ENCODE measurements at regions not wholly inside any gene's neighbourhood (a gene's known extent, or its start where the extent isn't known, plus 50 kb on each side); places are given as distances from the start of the nearest gene placed in this dataset.

- TF ChIP-seq, protein P1, sequence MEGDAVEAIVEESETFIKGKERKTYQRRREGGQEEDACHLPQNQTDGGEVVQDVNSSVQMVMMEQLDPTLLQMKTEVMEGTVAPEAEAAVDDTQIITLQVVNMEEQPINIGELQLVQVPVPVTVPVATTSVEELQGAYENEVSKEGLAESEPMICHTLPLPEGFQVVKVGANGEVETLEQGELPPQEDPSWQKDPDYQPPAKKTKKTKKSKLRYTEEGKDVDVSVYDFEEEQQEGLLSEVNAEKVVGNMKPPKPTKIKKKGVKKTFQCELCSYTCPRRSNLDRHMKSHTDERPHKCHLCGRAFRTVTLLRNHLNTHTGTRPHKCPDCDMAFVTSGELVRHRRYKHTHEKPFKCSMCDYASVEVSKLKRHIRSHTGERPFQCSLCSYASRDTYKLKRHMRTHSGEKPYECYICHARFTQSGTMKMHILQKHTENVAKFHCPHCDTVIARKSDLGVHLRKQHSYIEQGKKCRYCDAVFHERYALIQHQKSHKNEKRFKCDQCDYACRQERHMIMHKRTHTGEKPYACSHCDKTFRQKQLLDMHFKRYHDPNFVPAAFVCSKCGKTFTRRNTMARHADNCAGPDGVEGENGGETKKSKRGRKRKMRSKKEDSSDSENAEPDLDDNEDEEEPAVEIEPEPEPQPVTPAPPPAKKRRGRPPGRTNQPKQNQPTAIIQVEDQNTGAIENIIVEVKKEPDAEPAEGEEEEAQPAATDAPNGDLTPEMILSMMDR (conservative IDR thresholded peaks at IDR 0.05) = no peak
- TF ChIP-seq ZFX (IDR thresholded peaks at IDR 0.05) = no peak
Measured at GRCh38 chr7:67593794-67594193, 597.2 kb downstream of the TYW1 start.

Data from C4-2B (cell line).